ENCODE measurements at regions not wholly inside any gene's neighbourhood (a gene's known extent, or its start where the extent isn't known, plus 50 kb on each side); places are given as distances from the start of the nearest gene placed in this dataset.

- TF ChIP-seq CTCF (IDR thresholded peaks at IDR 0.05): no peak
- TF ChIP-seq POLR2A (IDR thresholded peaks at IDR 0.05): no peak
- no peak for TF ChIP-seq POLR2AphosphoS5 (IDR thresholded peaks at IDR 0.05)
These were observed 165.2 kb upstream of the LMCD1 start for GRCh38 chr3:8336456-8336855.

Measured in upper lobe of left lung (tissue), 4 donors.